ENCODE measurements at regions not wholly inside any gene's neighbourhood (a gene's known extent, or its start where the extent isn't known, plus 50 kb on each side); places are given as distances from the start of the nearest gene placed in this dataset.

GRCh38 chr3:140767566-140767965 is 89.7 kb downstream of the TRIM42 start:
- 48 to 55% methylated on average over 1 of the region's 1 CpG for WGBS, 2 donors
- H3K4me3 ChIP-seq (ENCODE audit: low read depth, poor library complexity, severe bottlenecking): no peak overlapping the region

GRCh38 chr3:140768941-140769340 is 91.1 kb downstream of the TRIM42 start:
- H3K4me3 ChIP-seq (ENCODE audit: low read depth, poor library complexity, severe bottlenecking): no peak overlapping the region
- 62 to 73% methylated on average over 2 of the region's 2 CpGs for WGBS, 2 donors
- no peak for DNase-seq (ENCODE audit: low spot score in 2 of 2)
- intact Hi-C loops (cut with DNase I; ENCODE audit: low total_unique reads): no loop called here
- TF ChIP-seq POLR2A (IDR thresholded peaks at IDR 0.05): no peak
- no peak for TF ChIP-seq CTCF (IDR thresholded peaks at IDR 0.05)

More at GRCh38 chr3:140767566-140767965, 89.7 kb downstream of the TRIM42 start:
- no peak for TF ChIP-seq POLR2A (IDR thresholded peaks at IDR 0.05)
- TF ChIP-seq CTCF (IDR thresholded peaks at IDR 0.05): no peak
- intact Hi-C loops (cut with DNase I; ENCODE audit: low total_unique reads): no loop called here
- DNase-seq (ENCODE audit: low spot score in 2 of 2): no peak

- intact Hi-C loops (cut with DNase I; ENCODE audit: low total_unique reads): no loop called here
- WGBS, 2 donors: 69 to 81% methylated on average over 6 of the region's 6 CpGs
- no peak for TF ChIP-seq POLR2A (IDR thresholded peaks at IDR 0.05)
- no peak for TF ChIP-seq CTCF (IDR thresholded peaks at IDR 0.05)
- no peak for DNase-seq (ENCODE audit: low spot score in 2 of 2)
- H3K4me3 ChIP-seq (ENCODE audit: low read depth, poor library complexity, severe bottlenecking): no peak overlapping the region
Observed at GRCh38 chr3:140769951-140770350, 92.1 kb downstream of the TRIM42 start.

- no peak overlapping the region for H3K4me3 ChIP-seq (ENCODE audit: low read depth, poor library complexity, severe bottlenecking)
- no peak for TF ChIP-seq CTCF (IDR thresholded peaks at IDR 0.05)
- TF ChIP-seq POLR2A (IDR thresholded peaks at IDR 0.05): no peak
- DNase-seq (ENCODE audit: low spot score in 2 of 2): no peak
- WGBS, 2 donors: 56 to 65% methylated on average over 3 of the region's 3 CpGs
- intact Hi-C loops (cut with DNase I; ENCODE audit: low total_unique reads): no loop called here
Observed at GRCh38 chr3:140770977-140771667, 93.3 kb downstream of the TRIM42 start.

- intact Hi-C loops (cut with DNase I; ENCODE audit: low total_unique reads): no loop called here
- no peak for TF ChIP-seq CTCF (IDR thresholded peaks at IDR 0.05)
- no peak for TF ChIP-seq POLR2A (IDR thresholded peaks at IDR 0.05)
- H3K4me3 ChIP-seq (ENCODE audit: low read depth, poor library complexity, severe bottlenecking): no peak overlapping the region
- WGBS, 2 donors: 77 to 81% methylated on average over 4 of the region's 4 CpGs
- DNase-seq (ENCODE audit: low spot score in 2 of 2): no peak
Observed at GRCh38 chr3:140777631-140778233, 99.9 kb downstream of the TRIM42 start.

Measured in lower leg skin (tissue), 4 donors.